SKM-1 (cell line): ENCODE measurements at regions not wholly inside any gene's neighbourhood (a gene's known extent, or its start where the extent isn't known, plus 50 kb on each side); places are given as distances from the start of the nearest gene placed in this dataset.

Source experiments
- DNase-seq: peaks from one replicate; lab custom pipeline; 2025; ENCODE audit not compliant: unreplicated experiment; lab: John Stamatoyannopoulos, UW

- no peak for DNase-seq
Measured at GRCh38 chr22:22151308-22151707, 93.3 kb upstream of the VPREB1 start.

DNA sequence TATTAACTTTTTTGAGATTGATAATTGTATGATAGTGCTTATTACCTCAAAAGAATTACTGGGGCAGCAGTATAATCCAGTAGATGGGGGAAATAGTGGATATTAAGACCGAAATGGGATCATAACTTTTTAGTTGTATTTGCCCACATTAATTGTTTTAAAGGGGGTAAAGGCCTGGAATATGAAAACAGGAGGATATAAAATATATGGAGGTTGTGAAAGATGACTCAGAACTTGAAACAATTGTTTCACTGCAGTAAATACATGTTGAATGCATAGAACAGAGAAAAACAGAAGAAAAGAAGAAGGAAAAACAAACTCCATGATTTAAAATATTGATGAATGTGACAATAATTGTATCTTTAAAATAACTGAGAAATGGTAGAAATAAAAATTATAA lies 94.1 kb upstream of the VPREB1 start:
- no peak for DNase-seq

DNA sequence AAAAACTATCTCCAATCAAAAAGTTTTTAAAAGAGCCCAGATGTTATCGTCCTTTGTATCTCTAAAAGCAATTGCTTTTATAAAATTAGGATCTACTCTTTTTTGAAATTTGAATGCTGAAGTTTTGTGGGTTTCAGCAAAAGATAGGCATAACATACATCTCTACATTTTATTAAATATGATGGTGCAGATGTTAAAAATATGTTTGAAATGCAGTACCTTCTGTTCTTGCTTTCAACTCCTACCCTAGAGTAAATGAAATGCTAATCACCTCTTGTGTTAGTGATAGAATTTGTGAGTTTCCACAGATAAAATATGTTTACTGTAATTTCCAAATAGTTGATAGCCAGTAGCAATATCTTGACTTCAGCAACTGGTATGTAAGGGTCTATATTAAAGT lies 95.7 kb upstream of the VPREB1 start:
- DNase-seq: no peak

DNA sequence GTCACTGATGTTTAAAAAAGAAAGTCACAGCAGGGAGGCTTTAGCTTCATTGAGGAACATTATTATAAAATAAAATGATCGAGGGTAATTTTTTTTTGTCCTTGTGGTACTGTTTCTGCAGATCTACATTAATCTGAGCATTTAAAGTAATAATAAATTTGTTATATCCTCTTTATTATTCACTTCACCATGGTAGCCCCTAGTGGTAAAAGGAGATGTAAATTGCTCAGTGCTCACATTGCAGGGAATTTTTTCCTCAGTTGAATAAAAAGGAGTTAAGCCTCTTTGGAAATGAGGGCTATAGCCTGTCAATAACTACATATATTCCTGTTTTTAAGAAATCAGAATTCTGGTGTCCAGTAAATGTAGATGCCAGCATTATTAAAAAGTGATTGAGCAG lies 99.7 kb upstream of the VPREB1 start:
- DNase-seq: no peak

- no peak for DNase-seq
Measured at GRCh38 chr22:22143448-22143847, 101.1 kb upstream of the VPREB1 start.

DNA sequence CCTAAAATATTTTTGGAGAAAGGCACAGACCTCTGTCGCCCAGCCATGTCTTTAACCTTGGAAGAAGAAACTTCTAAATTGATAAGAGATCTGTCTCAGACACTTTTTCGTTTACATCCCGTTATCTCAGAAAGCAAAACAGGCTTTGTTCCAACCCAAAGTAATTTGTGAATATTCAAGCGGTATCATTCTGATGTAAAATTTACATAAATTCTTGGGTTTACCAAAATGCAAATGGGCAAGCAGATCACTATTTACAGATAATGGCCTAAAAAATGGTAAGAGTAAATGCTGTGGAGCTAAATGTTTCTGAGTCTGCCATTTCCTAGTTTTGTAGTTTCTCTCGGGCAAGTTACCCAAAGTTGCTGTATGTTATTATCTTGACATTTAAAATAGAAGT lies 101.9 kb upstream of the VPREB1 start:
- no peak for DNase-seq

DNA sequence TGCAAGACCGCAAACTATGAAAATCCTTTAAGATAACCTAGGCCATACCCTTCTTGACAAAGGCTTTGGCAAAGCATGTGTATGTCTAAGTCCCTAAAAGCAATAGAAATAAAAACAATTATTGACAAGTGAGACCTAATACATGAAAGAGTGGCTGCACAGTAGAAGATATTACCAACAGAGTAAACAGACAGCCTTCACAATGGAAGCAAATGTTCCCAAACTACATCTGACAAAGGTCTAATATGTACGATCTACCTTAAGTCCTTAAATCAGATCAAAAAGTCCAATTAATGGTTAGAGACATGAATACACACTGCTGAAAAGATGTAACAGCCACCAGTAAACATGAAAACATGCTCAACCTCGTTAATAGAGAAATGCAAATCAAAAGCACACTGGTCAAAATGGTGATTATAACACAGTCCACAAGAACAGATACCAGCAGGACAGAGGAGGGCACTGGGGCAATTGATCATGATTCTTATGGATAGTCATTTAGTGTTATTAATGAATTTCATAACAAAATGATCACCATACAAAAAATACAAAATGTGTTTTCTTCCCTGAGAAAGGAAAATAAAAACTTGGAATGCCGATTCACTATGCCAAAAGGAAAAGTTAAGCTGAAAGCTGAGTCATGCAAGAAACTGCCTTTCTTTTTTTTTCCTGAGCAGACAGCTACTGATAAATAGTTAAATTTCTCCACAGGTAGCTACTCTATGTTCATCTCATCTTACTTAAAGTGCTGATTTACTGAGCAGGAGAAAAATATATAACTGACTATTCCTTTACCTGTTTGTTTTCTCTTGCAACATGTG lies 102.6 kb upstream of the VPREB1 start:
- DNase-seq: no peak

DNA sequence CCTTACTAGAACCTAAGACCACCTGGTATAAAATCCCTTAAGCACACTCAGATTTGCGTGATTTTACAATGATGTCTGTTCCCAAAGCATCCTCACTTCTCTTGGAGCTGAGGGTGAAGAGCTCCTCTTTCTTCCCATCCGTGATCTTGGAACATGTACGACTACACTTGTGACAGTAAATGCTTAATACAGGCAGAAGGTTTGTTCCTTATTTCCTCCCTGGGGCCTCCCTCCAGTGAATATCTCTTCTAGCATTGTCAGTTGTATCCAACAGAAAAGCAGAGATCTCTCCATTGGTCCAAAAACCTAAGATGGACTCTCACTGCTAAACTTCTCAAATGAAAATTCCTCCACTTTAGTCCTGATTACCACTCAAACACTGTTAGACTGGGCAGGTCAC lies 103.6 kb upstream of the VPREB1 start:
- DNase-seq: no peak

DNA sequence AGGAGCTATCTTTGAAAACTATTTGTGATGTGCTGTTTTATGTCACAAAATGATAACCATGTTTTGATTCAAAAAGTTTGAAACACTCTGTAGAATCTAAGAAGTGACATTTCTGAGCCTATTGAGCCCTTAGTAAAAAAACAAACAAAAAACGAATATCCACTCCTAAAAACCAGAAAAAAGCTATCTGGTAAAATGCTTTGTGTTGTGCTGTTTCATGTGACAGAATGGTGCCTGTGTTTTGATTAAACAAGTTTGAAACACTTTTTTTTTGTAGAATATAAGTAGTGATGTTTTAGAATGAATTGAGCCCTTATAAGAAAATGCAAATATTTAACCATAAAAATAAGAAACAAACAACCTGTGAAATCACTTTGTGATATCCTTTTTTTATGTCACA lies 105.2 kb upstream of the VPREB1 start:
- no peak for DNase-seq

GRCh38 chr22:22138915-22139314 lies 105.7 kb upstream of the VPREB1 start:
- DNase-seq: no peak

DNA sequence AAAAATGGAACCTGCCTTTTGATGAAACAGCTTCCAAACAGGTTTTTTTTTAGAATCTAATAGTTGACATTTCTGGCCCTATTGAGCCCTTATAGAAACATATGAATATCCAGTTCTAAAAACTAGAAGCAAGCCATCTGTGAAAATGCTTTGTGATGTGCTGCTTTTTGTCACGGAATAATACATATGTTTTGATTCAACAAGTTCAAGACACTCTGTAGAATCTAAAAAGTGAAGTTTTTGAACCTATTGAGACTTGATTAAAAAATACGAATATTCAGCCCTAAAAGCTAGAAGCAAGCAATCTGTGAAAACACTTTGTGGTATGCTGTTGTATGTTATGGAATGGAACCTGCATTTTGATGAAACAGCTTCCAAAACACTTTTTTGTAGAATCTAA lies 106.7 kb upstream of the VPREB1 start:
- DNase-seq: no peak

- no peak for DNase-seq
Measured at GRCh38 chr22:22133910-22134309, 110.7 kb upstream of the VPREB1 start.

DNA sequence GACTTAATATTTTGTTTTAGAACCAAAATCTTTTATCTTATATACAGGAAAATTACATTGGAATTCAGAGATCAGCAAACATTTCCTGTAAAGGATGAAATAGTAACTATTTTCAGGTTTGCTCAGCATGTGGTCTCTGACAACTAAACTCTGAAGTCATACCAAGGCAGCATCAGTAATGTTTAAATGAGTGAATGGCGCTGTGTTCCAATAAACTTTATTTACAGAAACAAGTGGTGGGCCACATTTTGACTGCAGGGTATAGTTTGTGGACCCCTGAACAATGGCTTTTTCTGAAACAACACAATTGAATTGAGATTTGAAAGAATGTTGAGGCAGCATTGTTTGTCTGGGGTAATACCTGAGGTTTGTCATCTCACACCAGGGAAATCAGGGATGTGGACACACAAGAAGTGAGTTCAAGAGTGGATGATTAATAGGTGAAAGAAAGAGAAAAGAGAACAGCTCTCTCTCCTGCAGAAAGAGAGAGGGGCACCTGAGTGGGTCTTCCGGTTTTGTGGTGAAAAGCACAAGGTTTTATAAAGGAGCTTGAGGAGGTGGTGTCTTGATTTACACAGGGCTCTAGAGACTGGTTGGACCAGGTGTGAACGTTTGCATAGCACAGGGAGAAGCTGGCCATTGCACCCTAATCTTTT lies 113.5 kb upstream of the VPREB1 start:
- DNase-seq: no peak

DNA sequence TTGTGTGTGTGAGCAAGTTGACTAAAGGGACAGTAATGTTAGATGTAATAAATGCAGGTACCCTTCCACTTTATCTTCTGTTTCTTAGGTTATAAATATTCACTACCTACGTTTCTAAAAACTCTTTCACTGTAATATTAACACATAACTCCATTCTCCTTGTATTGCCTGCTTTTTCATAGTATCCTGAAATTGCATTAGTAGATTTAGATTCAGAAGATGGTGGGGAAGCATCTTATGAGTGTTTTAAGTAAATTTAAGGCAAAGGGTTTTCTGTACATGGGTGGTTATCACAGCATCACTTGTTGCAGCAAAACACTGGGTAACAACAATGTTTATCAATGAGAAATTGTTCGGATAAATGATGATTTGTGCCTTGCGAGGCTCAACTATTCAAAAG lies 115.2 kb upstream of the VPREB1 start:
- DNase-seq: no peak

DNA sequence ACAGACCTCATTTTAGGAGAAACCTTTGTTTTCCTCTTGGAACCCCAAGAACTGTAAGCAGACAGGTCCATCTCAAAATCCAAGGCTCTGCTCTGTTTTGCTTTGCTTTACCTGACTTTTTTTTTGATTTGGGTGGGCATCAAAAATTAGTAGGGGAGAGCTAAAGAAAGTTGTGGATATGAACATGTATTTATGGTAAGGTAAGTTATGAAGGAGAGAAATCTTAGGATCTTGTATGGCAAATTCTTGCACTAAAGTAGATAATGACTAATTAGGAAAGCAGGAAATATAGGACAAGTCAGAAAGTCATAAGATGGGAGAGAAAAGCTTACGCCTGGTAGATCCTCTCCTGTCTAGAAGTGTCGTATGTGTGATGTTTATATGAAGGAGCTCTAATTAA lies 116.1 kb upstream of the VPREB1 start:
- DNase-seq: no peak

DNA sequence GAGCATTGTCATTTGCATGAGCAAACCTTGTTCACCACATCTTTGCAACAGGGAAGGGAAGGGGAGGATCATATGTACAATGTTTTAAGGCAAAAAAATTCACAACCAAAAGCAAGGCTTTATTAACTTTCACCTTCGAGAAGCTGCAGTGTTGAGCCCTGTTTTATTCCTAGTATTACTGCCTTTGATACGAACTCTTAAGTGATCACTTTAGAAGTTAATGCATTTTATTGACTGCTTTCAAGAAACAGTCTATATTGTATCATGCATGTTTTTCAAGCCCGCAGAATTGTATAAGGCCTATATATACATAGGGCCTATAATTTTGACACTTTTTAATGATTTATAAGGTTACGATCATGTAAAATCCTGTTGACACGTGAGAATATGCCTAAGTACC lies 117.5 kb upstream of the VPREB1 start:
- DNase-seq: no peak

- no peak for DNase-seq
Measured at GRCh38 chr22:22125579-22126468, 118.8 kb upstream of the VPREB1 start.

DNA sequence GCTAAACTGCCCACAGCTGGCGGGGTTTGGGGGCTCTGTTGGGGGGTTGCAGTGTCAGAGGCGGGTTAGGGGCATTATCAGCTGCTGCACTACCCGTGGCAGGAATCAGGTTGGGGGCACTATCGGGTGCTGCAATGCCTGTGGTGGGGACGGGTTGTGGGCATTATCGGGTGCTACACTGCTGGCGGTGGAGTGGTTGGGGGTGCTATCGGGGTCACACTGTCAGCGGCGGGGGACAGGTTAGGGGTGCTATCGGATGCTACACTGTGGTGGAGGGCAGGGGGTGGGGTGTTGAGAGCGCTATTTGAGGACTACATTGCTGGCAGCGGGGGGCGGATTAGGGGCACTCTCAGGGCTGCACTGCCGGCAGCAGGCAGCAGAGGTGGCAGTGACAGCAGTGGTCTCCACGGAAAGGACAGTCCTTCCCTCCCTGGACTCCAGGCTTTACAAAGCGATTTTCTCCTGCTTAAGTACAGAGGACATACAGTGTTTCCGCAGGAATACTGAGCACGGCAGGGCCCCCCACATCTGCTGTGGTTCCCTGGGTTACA lies 119.5 kb upstream of the VPREB1 start:
- DNase-seq: no peak

- DNase-seq: no peak
Measured at GRCh38 chr22:22124374-22124773, 120.2 kb upstream of the VPREB1 start.

GRCh38 chr22:22123960-22124278 lies 120.7 kb upstream of the VPREB1 start:
- no peak for DNase-seq

DNA sequence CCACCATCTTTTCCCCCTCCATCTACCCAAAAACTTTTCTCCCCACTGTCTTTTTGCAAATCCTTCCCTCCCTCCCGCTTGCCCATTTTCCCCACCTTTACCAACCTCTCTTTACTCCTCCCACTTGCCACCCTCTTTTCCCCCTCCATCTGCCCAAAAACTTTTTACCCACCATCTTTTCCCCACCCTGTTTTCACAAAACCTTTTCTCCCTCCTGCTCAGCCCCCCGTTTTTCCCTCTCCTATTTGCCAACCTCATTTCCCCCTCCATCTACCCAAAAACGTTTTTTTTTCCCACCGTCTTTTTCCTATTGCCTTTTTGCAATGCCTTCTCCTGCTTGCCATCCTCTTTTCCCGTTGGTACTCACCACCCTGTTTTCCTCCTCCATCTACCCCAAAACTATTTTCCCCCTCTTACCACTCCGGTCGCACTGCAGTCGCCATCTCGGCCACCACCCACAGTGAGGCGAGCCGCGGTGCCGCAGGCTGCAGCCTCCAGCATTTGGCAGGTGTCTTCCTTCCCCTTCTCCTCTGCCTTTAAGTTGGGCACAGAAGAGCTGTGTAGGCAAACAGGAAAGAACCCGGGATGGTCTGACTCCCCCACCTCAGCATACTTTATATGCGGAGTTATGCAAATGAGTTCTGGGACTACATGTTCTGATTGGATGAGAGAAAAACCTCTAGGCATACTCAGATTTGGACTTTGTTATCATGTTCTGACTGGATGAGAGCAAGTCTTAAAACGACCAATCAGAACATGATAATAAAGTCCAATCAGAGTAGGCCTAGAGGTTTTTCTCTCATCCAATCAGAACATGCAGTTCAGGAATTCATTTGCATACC lies 121.2 kb upstream of the VPREB1 start:
- no peak for DNase-seq
